ENCODE measurements at regions not wholly inside any gene's neighbourhood (a gene's known extent, or its start where the extent isn't known, plus 50 kb on each side); places are given as distances from the start of the nearest gene placed in this dataset.

- TF ChIP-seq POLR2A (IDR thresholded peaks at IDR 0.05; ENCODE audit: low read depth, low read length) = no peak
- no peak for TF ChIP-seq PAX5 (IDR thresholded peaks at IDR 0.05; ENCODE audit: insufficient read depth, low read length, severe bottlenecking)
- TF ChIP-seq POLR2AphosphoS5 (IDR thresholded peaks at IDR 0.05; ENCODE audit: low read depth, low read length) = no peak
- no peak for TF ChIP-seq TAF1 (IDR thresholded peaks at IDR 0.05; ENCODE audit: low read depth, low read length)
Observed at GRCh38 chr22:47997052-47997590, 1234.7 kb downstream of the TBC1D22A start.

All from GM12891 (cell line).